ENCODE measurements at regions not wholly inside any gene's neighbourhood (a gene's known extent, or its start where the extent isn't known, plus 50 kb on each side); places are given as distances from the start of the nearest gene placed in this dataset.

DNA sequence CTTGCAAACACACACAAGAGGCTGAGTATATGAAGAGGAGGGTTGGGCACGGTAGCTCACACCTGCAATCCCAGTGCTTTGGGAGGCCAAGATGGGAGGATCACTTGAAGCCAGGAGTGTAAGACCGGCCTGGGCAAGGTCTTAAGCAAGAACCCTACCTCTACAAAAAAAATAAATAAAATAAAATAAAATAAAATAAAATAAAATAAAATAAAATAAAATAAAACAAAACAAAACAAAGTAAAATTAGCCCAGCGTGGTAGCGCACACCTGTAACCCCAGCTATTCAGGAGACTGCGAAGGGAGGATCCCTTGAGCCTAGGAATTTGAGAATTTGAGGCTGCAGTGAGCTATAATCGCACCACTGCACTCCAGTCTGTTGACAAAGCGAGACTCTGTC lies 337.9 kb downstream of the SHANK2 start:
- no peak for TF ChIP-seq PPARD (CRISPR knock-in tag; IDR thresholded peaks at IDR 0.05)
- TF ChIP-seq ZFX (CRISPR knock-in tag; IDR thresholded peaks at IDR 0.05) = no peak
- no peak for TF ChIP-seq AFF4 (CRISPR knock-in tag; IDR thresholded peaks at IDR 0.05)
- no peak for TF ChIP-seq NONO (IDR thresholded peaks at IDR 0.05; ENCODE audit: low read depth in 2 of 2, low read length in 1 of 2)
- under 1% methylated on average over 7 of the region's 7 CpGs for WGBS (ENCODE audit: insufficient coverage, low coverage, missing lambda C conversion rate)
- H3K9me1 ChIP-seq (ENCODE audit: control insufficient read depth, insufficient read depth, low read length) = no peaks in the 10 kb centered on the region
- no peak overlapping the region for H3K4me3 ChIP-seq
- no peak overlapping the region for H2AFZ ChIP-seq (ENCODE audit: low read depth, low read length)
- H3K4me2 ChIP-seq (ENCODE audit: insufficient read depth, low read length) = no peak overlapping the region
- H3K9me3 ChIP-seq (replicated peaks; ENCODE audit: control insufficient read depth, insufficient read depth, low read depth, low read length) = no peaks in the 10 kb centered on the region
- FAIRE-seq (no peak), ATAC-seq (no peak), DNase-seq (ENCODE audit: extremely low read depth in 1 of 4, low spot score in 3 of 4) (no peak)
- H4K20me1 ChIP-seq (replicated peaks; ENCODE audit: control insufficient read depth, insufficient read depth, low read length) = no peaks in the 10 kb centered on the region
- H3K4me1 ChIP-seq (replicated peaks in 1 of 2; ENCODE audit: control insufficient read depth in 2 of 2, insufficient read depth in 2 of 2, low read length in 2 of 2) = no peaks in the 10 kb centered on the region
- in situ Hi-C loops (cut with MboI) (no loop called here), intact Hi-C loops (cut with micrococcal nuclease) (no loop called here)
- H3K36me3 ChIP-seq (ENCODE audit: control insufficient read depth, insufficient read depth, low read length) = no peaks in the 10 kb centered on the region
- BruUV-seq (replicated peaks) = no TSS peak
- H3K9ac ChIP-seq (ENCODE audit: insufficient read depth in 1 of 2, low read depth in 2 of 2, low read length in 2 of 2) = no peak overlapping the region
- H3K79me2 ChIP-seq (ENCODE audit: control insufficient read depth, insufficient read depth, low read length) = no peaks in the 10 kb centered on the region
- ChIA-PET POLR2A (interaction anchor here (0.6 to 0.7 kb wide), 2 partner anchors 11 to 70 kb away, joined by 3 read pairs; no protein-coding TSS in a partner anchor), CTCF (ENCODE audit: low intra/inter-chr PET ratio) (no interaction called here)
- no peak overlapping the region for H3K27ac ChIP-seq (ENCODE audit: extremely low read depth, low read depth, low read length)
- H3K27me3 ChIP-seq (ENCODE audit: control insufficient read depth in 2 of 2, insufficient read depth in 2 of 2, low read length in 2 of 2) = peaks cover 0 to 26% of the 10 kb centered on the region in 2 experiments; a peak in 2 of 5 replicates

Measured in K562 (cell line).